ENCODE measurements at regions not wholly inside any gene's neighbourhood (a gene's known extent, or its start where the extent isn't known, plus 50 kb on each side); places are given as distances from the start of the nearest gene placed in this dataset.

DNA sequence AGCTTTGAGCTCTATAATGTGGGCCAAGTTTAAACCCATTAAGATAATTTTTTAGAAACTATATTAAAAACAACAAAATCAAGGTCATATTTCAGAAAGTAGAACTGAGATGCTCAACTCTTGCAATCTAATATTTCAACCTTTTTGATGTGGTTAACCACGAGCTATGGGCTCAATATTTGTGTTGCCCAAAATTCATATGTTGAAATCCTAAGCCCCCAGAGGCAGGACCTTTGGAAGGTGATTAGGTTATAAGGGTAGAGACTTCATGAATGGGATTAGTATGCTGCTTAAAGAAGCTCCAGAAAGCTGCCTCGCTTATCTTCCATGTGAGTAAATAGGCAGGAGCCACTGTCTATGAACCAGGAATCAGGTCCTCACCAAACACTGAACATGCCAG is 284.4 kb downstream of the CRPPA start:
- DNase-seq: no peak

DNA sequence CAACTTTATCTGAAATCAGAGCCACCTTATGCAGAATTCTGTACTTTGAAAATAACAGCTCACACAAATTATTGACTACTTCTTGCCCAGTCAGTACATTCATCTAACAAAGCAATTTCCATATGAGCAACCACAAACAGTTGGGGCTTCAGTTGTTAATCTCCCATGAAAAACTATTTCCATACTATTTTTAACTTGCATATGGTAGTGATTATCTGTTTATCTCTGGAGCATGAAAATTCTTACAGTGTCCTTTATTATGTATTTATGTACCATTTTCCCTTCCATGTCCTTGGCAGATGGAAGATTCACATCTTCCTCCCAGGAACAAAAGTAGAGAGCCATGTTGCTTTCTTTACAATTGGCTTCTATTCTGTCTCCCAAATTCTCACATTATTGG is 285.7 kb downstream of the CRPPA start:
- DNase-seq: peak; percentile 19

DNA sequence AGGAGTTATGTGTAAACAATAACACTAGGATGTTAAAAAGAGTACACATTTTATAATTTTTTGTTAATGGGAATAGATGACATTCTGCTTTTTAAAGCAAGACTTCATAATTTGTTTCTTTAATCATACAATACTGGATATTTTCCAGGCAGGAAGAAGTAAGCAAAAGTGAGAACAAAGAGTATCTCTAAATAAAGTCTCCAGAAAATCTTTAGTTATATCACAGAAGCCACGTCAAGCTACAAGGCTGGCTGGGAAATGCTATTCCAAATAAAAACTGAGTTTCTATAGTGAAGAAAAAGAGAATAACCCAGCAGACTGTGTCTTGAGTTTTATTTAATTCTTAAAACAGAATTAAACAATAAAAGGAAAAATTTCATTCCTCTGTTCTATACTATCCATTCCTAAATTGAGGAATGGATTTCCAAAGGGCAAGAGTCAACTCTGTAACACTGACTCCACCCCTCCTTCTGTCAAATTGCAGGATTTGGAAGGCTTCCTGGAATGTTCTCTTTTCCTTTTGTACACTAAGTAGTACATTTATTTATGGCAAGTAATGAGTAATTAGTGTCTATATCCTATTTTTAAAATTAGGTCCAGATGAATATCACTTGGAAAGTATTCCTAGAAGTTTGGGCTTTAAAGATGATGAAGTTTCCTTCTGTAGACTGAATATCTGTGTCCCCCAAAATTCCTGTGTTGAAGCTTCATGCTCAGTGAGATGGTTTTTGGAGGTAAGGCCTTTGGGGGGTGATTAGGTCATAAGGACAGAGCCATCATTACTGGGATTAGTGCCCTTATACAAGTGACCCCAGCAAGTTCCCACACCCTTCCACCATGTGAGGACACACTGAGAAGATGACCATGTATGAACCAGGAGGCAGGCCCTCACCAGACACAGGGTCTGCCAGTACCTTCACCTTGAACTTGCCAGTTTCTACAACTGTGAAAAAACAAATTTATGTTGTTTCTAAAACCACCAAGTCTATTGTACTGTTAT is 290.9 kb downstream of the CRPPA start:
- peak; percentile 43 for DNase-seq

DNA sequence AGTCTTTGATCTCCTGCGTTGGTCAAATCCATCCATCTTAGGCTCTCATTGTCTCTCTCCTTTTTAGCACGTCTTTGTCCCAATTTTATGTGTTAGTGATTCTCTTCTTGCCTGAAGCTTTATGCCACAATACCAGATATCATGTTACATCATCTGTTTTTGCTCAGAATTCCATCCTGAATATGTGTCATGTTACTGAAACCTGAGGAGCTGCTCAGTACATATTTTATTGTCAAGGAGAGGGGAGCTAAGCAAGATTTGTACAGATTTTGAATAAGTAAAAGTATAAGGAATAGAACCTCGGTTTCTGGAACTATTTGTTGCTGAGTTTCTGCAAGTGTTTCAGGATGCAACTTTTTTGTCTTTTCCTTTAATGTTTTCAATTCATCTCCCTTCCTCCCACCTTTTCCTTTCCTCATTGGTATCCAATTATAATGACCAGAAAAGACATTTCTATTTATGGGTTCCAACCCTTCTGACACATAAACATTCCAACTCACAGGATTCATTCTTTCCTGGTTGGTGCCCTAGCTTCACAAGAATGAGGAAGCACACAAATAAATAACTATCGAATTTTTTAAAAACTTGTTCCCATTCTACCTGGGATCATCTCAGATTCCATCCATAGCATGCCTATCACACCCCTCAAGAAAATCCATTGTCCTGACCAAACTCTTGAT is 291.8 kb downstream of the CRPPA start:
- peak; percentile 46 for DNase-seq

DNA sequence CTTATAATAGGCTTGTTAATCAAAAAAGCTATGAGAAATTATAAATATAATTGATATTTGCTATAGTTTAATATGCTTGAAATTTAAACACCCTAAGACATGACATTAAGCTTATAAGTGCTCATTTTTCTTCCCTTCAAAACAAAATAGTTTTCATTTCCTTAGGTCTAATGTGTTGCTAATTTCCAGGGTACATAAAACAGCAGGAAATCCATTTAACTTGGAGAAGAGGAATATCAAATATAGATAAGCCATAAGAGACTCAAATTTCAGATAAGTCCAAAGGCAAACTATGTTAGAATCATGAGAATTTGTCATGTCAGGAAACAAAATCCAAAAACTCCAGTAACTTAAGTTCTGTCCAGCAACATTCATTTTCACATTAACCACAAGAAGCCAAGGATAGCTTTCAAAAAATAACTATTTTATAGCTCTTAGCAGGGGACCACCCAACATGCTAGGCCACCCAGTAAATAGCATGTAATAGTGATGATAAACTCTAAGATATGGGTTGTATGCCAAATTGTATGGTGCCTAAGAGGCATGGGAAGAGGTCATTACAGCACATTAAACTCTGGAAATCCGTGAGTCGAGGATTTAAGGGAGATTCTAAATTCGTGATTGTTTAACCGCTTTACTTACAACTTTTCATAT is 298.1 kb downstream of the CRPPA start:
- DNase-seq: no peak

DNA sequence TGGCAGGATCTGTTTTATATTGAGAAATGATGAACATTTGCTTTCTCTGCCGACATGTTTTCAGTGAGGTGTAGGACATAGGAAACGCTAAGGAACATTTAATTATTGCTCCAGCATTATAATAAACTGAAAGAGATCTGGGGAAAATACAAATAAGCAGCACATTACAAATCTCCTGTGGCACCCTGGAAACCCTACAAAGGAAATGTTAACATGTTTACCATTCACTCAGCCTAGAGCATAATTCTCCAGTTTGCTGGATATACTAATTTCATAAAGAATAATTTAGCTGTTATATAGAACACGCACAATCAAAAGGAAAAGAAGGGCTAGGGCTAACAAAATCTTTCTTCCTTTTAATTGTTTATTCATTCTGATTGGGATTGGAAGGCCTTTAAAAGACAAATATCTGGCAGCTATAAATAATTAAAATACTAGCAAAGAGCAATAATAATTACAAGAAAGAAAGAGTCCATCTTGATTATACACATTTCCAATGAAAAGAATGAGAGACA is 299.4 kb downstream of the CRPPA start:
- no peak for DNase-seq

DNA sequence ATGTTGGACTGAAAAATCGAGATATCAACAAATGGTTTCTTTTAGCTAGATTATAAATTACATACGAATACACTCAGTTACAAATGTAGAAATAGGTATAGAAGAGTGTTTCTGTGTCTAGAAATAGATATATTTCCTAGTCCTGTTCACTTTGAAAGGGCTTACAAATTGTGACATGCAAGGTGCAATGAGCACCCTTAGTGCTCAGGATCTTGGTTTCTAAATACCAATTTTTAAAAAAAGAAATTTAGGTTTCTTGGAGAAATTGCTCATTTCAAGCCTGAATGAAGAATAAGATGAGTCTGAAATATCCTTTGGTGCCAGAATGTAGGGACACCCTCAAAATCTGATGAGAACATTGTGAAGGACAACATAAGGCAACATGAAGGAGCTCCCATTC is 306.0 kb downstream of the CRPPA start:
- DNase-seq: no peak

DNA sequence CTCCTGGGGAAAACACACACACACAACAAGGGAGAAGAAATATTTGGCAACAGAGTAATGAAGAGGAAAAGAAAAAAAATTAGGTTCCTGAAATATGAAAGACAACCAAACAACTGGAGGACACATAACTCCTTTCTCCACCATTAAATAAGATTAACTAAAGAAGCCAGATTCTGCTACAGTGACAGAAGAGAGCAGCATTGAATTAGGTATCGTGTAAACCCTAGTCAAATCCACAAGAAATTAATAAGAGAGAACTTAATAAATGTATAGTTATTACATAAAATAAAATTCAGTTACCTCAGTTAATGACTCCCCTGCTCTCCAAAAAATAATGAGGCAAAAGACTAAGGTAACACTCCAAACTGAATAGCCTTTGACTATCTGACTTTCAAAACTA is 306.7 kb downstream of the CRPPA start:
- no peak for DNase-seq

DNA sequence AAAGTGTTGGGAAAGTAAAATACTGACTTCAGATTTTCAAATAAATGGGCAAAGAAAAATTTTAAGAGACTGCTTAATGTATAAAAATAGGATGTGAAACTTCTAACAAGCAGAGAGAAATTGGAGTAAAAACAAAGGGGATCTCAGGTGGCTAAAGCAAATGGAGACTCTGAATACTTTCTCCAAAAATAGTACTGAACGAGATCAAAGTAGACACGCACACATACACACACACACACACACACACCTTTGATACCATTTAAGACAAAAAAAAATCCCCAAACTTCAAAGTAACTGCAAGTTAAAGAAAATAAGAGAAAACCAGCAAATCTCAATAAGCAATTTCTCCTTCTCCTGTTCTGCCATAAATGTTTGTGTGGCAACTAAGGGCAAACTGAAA is 307.3 kb downstream of the CRPPA start:
- no peak for DNase-seq

DNA sequence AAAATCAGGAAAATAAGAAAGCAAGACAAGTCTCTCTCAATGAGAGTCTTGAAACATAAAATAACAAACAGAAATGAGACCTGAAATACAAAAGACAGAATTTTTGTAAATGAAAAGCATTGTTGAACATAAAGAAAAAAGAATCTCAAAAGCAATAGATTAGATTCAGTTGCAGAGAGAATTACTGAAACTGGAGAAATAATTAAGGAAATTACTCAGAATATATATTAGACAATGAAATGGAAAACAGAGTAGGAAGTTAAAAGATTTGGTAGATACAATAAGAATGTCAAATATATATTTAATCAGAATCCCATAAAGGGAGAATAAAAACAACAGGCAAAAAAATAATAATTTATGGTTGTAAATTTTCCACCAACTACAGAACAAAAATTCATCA is 308.3 kb downstream of the CRPPA start:
- no peak for DNase-seq

DNA sequence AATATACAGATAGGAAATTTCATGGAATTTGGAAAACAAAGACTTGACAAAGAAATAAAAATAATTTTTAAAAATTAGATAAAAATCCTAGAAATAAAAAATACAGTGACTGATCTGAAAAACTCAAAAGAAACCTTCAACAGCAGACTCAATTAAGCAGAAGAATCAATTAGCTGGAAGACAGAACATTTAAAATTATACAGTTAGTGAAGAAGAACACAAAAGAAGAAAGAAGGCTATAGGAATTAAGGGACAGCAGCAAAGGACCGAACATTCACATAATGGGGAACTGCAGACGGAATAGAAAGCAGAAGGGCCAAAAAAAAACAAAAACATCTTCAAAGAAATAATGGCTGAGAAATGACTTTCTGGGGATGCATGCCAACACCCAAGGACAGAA is 314.5 kb downstream of the CRPPA start:
- no peak for DNase-seq

DNA sequence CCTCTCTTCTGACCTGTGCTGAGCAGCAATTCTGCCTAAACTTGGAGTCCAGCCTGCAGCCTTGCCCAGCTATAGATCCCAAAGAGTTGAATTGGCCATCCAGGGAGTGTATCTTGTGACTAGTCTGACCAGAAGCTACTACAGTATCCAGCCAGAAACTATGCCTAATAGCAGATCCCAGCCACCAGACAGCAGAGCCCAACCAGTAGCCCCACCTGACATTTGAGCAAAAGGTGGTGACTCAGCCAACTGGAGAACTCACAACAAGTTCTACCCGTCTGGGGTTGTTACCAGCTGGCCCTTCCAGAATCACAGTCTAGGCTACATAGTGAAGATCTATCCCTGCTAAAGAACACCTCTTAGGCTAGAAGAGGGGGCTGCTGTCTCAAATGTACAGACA is 315.0 kb downstream of the CRPPA start:
- DNase-seq: no peak

DNA sequence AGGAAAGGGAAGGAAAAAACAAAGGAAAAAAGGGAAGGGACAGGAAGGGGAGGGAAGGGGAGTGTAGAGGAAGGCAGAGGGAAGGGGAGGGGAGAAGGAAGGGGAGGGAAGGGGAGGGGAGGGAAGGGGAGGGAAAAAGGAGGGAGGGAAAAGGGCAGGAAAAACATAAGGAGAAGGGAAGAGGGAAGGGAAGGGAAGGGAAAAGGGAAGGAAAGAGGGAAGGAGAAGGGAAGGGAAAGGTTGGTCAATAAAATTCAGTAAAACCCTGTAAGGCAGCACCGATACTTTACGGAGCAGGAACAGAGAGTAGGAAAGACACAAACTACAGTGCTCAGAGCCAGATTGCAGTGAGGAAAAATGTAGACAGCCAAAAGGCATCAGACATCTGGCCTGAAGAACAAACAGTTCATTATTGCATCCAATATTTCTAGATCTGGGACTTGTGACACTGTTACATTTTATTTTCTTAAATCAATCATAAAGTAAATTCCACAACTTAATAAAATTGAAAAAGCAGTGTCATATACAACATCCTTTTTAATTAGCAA is 322.0 kb downstream of the CRPPA start:
- DNase-seq: no peak

DNA sequence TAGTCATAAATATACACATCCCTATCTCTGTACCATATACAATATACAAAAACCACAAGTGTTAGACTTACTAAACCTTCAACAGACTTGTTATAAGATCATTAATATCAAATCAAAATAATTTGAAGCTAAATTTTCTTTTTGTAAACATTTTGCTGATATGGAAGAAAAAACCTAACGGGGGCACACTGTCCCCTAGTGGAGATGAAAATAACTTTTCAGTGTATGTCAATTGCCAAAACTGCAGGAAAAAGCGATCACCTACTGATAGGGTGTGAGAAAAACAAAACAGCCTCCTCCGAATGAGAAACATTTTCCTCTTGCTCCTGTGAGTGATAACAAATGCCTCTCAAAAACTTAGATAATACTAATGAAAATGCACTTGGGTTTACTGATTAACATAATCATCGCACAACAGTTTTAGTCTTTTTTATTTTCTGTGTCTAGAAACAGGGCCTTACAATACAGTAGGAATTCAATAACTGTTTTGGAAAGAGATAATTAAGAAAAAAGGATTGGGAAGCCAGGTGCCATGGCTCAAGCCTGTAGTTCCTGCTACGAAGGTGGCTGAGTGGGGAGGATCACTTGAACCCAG is 322.7 kb downstream of the CRPPA start:
- DNase-seq: no peak

DNA sequence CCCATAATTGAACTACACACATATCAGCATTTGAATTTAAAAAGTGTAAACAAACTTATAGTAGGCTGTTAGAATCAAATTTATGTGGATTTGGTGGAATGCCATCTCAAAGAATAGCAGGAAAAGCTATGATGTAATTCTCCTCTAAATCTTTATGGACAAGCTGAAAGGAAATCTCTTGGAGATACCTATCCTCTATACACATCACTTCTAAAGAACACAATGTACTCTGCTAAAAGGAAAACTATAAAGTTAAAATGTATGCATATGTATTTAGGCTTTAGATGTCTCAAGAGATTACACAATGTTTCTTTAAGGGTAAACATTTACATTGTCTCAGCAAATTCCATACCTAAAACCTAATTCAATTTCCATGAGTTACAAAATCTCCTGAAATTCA is 323.3 kb downstream of the CRPPA start:
- DNase-seq: no peak

DNA sequence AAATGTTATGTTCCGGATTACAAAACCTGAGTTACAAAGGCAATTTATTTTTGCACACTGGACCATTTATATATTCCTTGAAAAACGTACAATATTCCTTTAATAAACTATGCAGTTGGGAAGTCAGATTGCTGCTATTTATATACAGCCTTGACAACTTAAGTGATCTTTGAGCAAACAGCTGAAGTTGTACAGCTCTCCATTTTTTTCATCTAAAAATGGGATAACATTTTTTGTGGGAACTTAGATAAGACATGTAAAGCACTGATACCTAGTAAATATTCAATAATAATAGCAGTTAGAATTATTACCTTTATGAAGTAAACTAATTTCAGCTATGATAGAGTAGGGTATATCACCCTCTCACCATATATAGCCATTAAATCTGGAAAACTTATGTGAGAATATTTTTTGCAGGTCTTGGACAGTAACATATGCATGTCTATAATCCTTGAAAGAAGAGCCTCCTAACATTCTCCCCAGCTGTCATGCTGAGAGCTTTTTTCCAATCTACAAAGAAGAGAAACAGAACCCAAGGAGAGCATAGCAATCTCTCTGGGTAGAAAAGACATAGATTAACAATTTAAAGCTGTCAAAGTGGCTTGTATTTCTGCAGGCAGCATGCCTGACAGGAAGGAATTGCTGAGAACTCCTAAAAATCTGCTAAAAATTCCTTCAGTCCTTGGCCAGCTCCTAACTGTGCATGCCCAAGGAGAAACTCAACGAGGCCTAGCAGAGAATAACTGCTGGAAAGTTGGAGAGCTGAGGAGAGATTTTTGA is 326.0 kb downstream of the CRPPA start:
- DNase-seq: no peak

DNA sequence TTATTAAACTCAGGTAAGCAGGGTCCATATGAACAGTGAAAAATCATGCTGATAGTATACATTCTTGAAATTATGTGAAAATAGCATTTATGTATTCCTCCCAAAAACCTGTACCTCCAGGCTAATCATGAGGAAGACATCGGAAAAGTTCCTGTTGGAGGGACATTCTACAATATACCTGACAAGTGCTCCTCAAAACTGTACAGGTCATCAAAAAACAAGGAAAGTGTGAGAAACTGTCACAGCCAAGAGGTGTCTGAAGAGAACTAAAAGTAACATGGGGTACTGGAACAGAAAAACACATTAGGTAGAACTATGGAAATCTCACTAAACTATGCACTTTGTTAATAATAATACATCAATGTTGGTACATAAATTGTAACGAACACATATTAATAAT is 326.7 kb downstream of the CRPPA start:
- no peak for DNase-seq

DNA sequence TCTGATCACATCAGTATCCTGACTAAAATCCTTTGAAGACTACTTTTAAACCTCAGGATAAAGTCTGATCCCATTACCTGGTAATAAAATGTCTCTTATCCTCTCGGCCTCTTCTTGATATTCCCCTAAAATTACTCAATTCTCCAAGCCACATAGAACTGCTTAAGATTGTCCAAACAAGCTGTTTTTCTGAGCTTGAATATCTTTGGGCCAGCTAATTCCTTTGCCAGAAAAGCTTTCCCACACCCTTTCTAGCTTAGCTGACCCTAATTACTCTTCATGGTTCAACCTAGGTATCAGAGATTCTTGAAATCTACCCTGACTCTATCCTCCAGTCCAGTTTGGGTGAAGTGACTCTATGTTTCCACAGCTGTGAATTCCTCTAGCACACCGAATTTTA is 328.6 kb downstream of the CRPPA start:
- no peak for DNase-seq

DNA sequence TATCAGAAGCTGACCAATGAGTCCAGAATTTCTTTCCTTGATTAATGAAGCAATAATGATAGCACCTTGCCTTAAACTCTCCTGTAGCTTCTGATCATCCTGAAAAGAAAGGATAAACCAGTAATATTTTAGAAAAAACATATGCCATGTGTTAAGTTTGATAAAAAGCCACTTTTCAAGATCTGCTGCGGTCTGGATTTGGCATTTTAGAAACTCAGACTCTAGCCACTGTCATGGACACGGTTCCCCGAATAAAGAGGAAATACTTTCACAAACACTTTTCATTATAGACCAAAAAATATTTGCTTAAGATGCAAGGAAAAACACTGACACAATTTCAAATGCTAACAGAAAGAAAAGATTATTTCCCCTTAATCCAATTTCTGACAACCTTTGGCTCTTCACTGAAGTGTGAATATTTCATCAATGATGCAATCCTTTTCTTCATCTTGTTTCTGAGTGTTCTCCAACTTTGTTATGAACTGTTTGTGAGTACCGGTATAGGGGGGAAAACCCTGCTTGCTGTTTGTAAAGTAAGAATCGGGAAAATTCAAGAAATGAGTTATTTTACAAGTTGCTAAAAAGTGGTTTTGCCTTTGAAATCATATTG is 329.5 kb downstream of the CRPPA start:
- no peak for DNase-seq

DNA sequence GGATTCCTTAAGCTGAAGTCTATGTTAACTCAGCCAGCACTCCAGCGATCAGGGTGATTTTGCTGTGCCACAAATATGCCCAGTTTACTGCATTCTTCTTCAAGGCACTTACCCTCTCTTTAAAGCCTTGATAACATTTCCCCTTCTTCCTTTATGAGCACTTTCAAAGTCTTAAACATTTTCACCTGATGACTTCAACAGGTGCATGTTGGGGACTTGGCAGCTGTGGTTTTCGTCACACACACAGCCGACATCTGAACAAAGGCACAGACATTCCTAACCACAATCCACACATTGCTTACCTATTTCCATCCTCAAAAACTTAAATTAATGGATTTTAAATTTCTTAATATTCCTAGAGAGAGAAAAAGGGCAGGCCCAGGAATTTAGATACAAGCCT is 331.5 kb downstream of the CRPPA start:
- no peak for DNase-seq

DNA sequence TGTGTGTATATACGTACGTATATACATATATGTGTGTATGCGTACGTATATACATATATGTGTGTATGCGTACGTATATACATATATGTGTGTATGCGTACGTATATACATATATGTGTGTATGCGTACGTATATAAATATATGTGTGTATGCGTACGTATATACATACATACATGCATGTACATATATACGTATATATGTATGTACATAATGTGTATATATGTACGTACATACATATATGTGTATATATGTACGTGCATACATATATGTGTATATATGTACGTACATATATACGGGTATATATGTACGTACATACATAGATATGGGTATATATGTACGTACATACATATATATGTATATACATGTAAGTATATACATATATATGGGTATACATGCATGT is 332.1 kb downstream of the CRPPA start:
- DNase-seq: no peak
